Stimulated activated CD4-positive, alpha-beta T cell treated with anti-CD3 and anti-CD28 coated beads, Interleukin-4, amount 100 ng/mL, for 24 hours (primary cell): ENCODE measurements at regions not wholly inside any gene's neighbourhood (a gene's known extent, or its start where the extent isn't known, plus 50 kb on each side); places are given as distances from the start of the nearest gene placed in this dataset.

ENCODE experiments used
- DNase-seq: peaks from one replicate; pipeline ENCODE4 v3.0.0-alpha.2; 2020

- DNase-seq: no peak
These were observed 820.3 kb upstream of the FAT3 start for GRCh38 chr11:91404344-91404743.

GRCh38 chr11:91397134-91397468, 827.5 kb upstream of the FAT3 start:
- DNase-seq: no peak

- no peak for DNase-seq
These were observed 828.1 kb upstream of the FAT3 start for GRCh38 chr11:91396236-91397133.

- no peak for DNase-seq
These were observed 829.7 kb upstream of the FAT3 start for GRCh38 chr11:91394727-91395414.

- no peak for DNase-seq
These were observed 830.4 kb upstream of the FAT3 start for GRCh38 chr11:91394073-91394726.

- DNase-seq: no peak
These were observed 841.7 kb upstream of the FAT3 start for GRCh38 chr11:91382946-91383345.

- no peak for DNase-seq
These were observed 849.8 kb upstream of the FAT3 start for GRCh38 chr11:91374794-91375193.

GRCh38 chr11:91373497-91373896, 851.1 kb upstream of the FAT3 start:
- no peak for DNase-seq

GRCh38 chr11:91366816-91367215, 857.8 kb upstream of the FAT3 start:
- no peak for DNase-seq

- no peak for DNase-seq
These were observed 858.5 kb upstream of the FAT3 start for GRCh38 chr11:91365986-91366585.

GRCh38 chr11:91350931-91351330, 873.7 kb upstream of the FAT3 start:
- DNase-seq: no peak

- no peak for DNase-seq
These were observed 897.9 kb upstream of the FAT3 start for GRCh38 chr11:91326751-91327150.

- DNase-seq: no peak
These were observed 898.3 kb upstream of the FAT3 start for GRCh38 chr11:91326280-91326679.

- DNase-seq: no peak
These were observed 910.1 kb upstream of the FAT3 start for GRCh38 chr11:91314521-91314920.

- DNase-seq: no peak
These were observed 912.1 kb upstream of the FAT3 start for GRCh38 chr11:91312541-91312940.

- DNase-seq: no peak
These were observed 914.5 kb upstream of the FAT3 start for GRCh38 chr11:91310085-91310484.

- DNase-seq: no peak
These were observed 916.5 kb upstream of the FAT3 start for GRCh38 chr11:91308069-91308468.

- DNase-seq: no peak
These were observed 919.2 kb upstream of the FAT3 start for GRCh38 chr11:91305402-91305801.

- DNase-seq: no peak
These were observed 920.9 kb upstream of the FAT3 start for GRCh38 chr11:91303749-91304148.

GRCh38 chr11:91299980-91300379, 924.6 kb upstream of the FAT3 start:
- DNase-seq: no peak

- DNase-seq: no peak
These were observed 928.0 kb upstream of the FAT3 start for GRCh38 chr11:91296629-91297028.

GRCh38 chr11:91295591-91295990, 929.0 kb upstream of the FAT3 start:
- no peak for DNase-seq

GRCh38 chr11:91293119-91293518, 931.5 kb upstream of the FAT3 start:
- DNase-seq: no peak

GRCh38 chr11:91272089-91272488, 952.5 kb upstream of the FAT3 start:
- DNase-seq: no peak
